GM12864 (cell line): ENCODE measurements at regions not wholly inside any gene's neighbourhood (a gene's known extent, or its start where the extent isn't known, plus 50 kb on each side); places are given as distances from the start of the nearest gene placed in this dataset.

Experiments
- DNase-seq: peaks from one replicate; pipeline ENCODE4 v3.0.0-alpha.2; 2011; ENCODE audit warnings: low read depth
- H3K4me3 ChIP-seq: 2 replicates; pipeline ENCODE4 v1.5.1; 2011; ENCODE audit warnings: mild to moderate bottlenecking, low read depth, low read length, control low read depth
- TF ChIP-seq, protein P1 (sequence below): IDR thresholded peaks from 2 replicates; pipeline ENCODE4 v1.5.1; 2011; ENCODE audit warnings: low read depth, mild to moderate bottlenecking, moderate library complexity, low read length, control low read depth, inconsistent platforms; ENCODE audit errors: missing control alignments

DNA sequence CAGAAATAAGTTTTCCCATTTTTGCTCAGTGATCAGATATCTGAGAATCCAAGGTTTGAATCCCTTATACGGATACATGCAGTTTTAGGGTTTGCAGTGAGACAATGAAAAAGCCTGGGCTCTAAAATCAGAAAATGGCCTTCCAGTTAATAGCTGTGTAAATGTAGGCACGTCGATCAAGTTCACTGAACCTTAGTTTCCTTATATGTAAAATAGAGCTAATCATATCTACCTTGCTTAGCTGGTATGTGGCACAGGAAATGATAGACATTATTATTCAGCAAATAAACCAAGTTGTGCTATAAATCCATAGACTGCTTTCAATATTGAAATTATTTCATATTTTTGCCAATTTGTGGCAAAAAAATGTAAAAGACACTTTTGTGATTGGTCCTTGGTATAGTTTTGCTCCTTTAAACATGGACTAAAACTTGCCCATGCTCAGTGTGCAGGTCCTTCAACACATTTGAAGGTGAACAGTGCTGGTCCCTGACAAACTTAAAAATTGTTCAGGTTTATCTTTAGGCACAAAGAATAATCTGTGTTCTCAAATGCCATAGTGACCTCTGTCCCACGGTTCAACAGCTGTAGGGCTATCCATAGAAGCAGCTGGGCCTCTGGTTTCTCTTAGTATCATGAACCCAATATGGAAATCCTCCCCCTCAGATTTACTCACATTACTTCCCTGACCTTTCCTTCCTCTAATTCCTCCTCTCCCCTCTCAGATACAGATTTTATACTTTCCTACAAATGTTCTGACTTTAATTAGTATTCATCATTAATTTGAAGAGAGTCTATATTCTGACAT is 51.0 kb downstream of the CCDC54 start:
- TF ChIP-seq, protein P1, sequence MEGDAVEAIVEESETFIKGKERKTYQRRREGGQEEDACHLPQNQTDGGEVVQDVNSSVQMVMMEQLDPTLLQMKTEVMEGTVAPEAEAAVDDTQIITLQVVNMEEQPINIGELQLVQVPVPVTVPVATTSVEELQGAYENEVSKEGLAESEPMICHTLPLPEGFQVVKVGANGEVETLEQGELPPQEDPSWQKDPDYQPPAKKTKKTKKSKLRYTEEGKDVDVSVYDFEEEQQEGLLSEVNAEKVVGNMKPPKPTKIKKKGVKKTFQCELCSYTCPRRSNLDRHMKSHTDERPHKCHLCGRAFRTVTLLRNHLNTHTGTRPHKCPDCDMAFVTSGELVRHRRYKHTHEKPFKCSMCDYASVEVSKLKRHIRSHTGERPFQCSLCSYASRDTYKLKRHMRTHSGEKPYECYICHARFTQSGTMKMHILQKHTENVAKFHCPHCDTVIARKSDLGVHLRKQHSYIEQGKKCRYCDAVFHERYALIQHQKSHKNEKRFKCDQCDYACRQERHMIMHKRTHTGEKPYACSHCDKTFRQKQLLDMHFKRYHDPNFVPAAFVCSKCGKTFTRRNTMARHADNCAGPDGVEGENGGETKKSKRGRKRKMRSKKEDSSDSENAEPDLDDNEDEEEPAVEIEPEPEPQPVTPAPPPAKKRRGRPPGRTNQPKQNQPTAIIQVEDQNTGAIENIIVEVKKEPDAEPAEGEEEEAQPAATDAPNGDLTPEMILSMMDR = no peak
- DNase-seq = no peak
- no peak overlapping the region for H3K4me3 ChIP-seq

- TF ChIP-seq, protein P1 = peak; percentile 84
- H3K4me3 ChIP-seq = no peak overlapping the region
- DNase-seq = no peak
Measured at GRCh38 chr3:107429320-107430181, 52.3 kb downstream of the CCDC54 start.

- peak overlapping the region; percentile 68 for H3K4me3 ChIP-seq
- TF ChIP-seq, protein P1 = no peak
- DNase-seq = no peak
Measured at GRCh38 chr3:107430214-107430995, 53.2 kb downstream of the CCDC54 start.

- no peak for DNase-seq
- H3K4me3 ChIP-seq = peak overlapping the region; percentile 68
- TF ChIP-seq, protein P1 = no peak
Measured at GRCh38 chr3:107430996-107431245, 53.7 kb downstream of the CCDC54 start.

DNA sequence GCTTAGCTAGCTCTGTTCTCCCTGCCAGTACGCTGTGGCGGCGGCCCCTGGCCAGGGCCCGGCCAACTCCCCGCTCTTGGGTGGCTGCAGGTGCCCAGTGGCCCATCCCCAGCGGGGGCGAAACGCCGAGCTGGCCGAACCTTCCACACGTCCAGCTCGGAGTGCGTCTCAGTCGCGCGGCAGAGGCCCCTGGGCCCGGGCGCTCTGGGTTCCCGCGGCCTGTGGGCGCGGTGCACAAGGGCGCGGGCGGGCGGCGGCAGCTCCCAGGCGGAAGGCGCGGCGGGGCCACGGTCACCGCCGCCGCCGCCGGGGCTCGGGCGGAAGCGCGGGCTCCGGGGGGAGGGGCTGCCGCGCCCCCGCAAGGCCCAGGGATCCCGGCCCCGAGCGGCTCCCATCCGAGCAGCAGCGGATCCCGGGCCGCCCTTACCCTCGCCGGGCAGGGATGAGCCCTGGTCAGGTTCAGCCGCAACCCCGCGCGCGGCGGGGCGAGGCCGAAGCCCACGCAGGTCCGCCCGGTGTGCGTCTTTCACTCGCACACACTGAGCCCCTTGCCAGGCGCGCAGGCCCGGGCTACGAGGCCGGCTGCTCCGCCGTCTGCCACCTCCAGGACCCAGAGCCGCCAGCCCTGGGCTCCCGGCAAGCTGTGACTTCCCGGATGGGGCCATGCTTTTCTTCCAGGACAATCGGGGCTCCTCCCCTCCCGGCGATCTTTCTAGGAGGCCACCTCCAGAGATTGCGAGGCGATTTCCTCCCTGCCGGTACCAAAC is 54.2 kb downstream of the CCDC54 start:
- H3K4me3 ChIP-seq = peak overlapping the region; percentile 68
- no peak for DNase-seq
- TF ChIP-seq, protein P1 = no peak

DNA sequence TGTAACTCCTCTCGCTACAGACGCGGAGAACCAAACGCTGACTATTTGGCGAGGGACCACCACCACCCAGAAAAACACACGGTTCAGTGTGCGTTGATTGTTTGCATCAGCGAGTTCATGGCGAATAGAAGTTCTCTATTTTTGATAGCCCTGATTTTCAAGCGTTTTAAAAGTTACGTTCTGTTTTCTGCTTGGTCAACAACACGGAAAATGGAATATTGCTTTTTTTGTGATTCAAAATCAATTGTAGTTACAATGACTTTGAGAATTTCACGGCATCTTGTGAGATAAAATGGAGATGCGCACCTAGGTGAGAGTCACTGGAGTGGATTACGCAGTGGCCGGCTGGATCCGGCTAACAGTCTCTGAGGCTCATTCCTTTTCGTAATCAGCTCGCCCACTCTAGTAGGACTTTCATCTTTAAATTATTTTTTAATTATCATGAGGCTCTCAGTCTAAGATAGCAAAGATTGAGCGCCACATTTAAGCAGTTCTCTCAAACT is 54.8 kb downstream of the CCDC54 start:
- peak overlapping the region; percentile 68 for H3K4me3 ChIP-seq
- no peak for DNase-seq
- TF ChIP-seq, protein P1 = no peak
